ENCODE measurements at regions not wholly inside any gene's neighbourhood (a gene's known extent, or its start where the extent isn't known, plus 50 kb on each side); places are given as distances from the start of the nearest gene placed in this dataset.
A peak's percentile ranks its signal among the peaks of the same experiment; 100 is the strongest.
"Not testable (repeated sequence)": the region's sequence is repeated elsewhere in the genome, so short reads cannot be mapped to it uniquely, and the experiment has no call there.

GRCh38 chrX:40530509-40530908, 50.3 kb upstream of the ATP6AP2 start:
- no peak for DNase-seq (ENCODE audit: low read depth)

- no peak for DNase-seq (ENCODE audit: low read depth)
These were observed 53.2 kb upstream of the ATP6AP2 start for GRCh38 chrX:40527543-40527942.

GRCh38 chrX:40526412-40526811, 54.4 kb upstream of the ATP6AP2 start:
- DNase-seq (ENCODE audit: low read depth), result no peak

GRCh38 chrX:40525901-40526300, 54.9 kb upstream of the ATP6AP2 start:
- DNase-seq (ENCODE audit: low read depth), result not testable (repeated sequence)

- no peak for DNase-seq (ENCODE audit: low read depth)
These were observed 56.3 kb upstream of the ATP6AP2 start for GRCh38 chrX:40524423-40524822.

GRCh38 chrX:40523852-40524251, 56.9 kb upstream of the ATP6AP2 start:
- DNase-seq (ENCODE audit: low read depth), result no peak

- no peak for DNase-seq (ENCODE audit: low read depth)
These were observed 58.8 kb upstream of the ATP6AP2 start for GRCh38 chrX:40521868-40522450.

GRCh38 chrX:40514376-40514775, 66.4 kb upstream of the ATP6AP2 start:
- peak; percentile 48 for DNase-seq (ENCODE audit: low read depth)

- DNase-seq (ENCODE audit: low read depth), result no peak
These were observed 66.9 kb upstream of the ATP6AP2 start for GRCh38 chrX:40513835-40514234.

GRCh38 chrX:40513012-40513411, 67.8 kb upstream of the ATP6AP2 start:
- no peak for DNase-seq (ENCODE audit: low read depth)

GRCh38 chrX:40511258-40511657, 69.5 kb upstream of the ATP6AP2 start:
- DNase-seq (ENCODE audit: low read depth), result no peak

GRCh38 chrX:40508560-40508959, 72.2 kb upstream of the ATP6AP2 start:
- no peak for DNase-seq (ENCODE audit: low read depth)

- no peak for DNase-seq (ENCODE audit: low read depth)
These were observed 74.4 kb upstream of the ATP6AP2 start for GRCh38 chrX:40506201-40506985.

- DNase-seq (ENCODE audit: low read depth), result peak; percentile 92
These were observed 75.8 kb upstream of the ATP6AP2 start for GRCh38 chrX:40504801-40505605.

- DNase-seq (ENCODE audit: low read depth), result no peak
These were observed 77.7 kb upstream of the ATP6AP2 start for GRCh38 chrX:40503094-40503493.

- no peak for DNase-seq (ENCODE audit: low read depth)
These were observed 78.1 kb upstream of the ATP6AP2 start for GRCh38 chrX:40502688-40503087.

GRCh38 chrX:40501164-40501855, 79.5 kb upstream of the ATP6AP2 start:
- no peak for DNase-seq (ENCODE audit: low read depth)

GRCh38 chrX:40496728-40497127, 84.0 kb upstream of the ATP6AP2 start:
- DNase-seq (ENCODE audit: low read depth), result peak; percentile 29

GRCh38 chrX:40495659-40496058, 85.1 kb upstream of the ATP6AP2 start:
- DNase-seq (ENCODE audit: low read depth), result no peak

GRCh38 chrX:40494005-40494404, 86.8 kb upstream of the ATP6AP2 start:
- no peak for DNase-seq (ENCODE audit: low read depth)

GRCh38 chrX:40488296-40488695, 92.5 kb upstream of the ATP6AP2 start:
- DNase-seq (ENCODE audit: low read depth), result no peak

GRCh38 chrX:40485973-40486372, 94.8 kb upstream of the ATP6AP2 start:
- no peak for DNase-seq (ENCODE audit: low read depth)

Measured in iris pigment epithelial cell (primary cell).